Spleen (tissue), 11 donors: ENCODE measurements at regions not wholly inside any gene's neighbourhood (a gene's known extent, or its start where the extent isn't known, plus 50 kb on each side); places are given as distances from the start of the nearest gene placed in this dataset.

Experiments
- DNase-seq: peaks from one replicate; pipeline ENCODE4 v3.0.0-alpha.2; 2020
- H3K27ac ChIP-seq, 8 donors: fragments of 200-600 bp; sonication (generic) in 7 of 8; 1 replicate in 4 of 8; 2 replicates in 4 of 8; pipeline versions ENCODE4 v1.5.0 to v1.8.0; 2016 to 2021; ENCODE audit warnings: inconsistent platforms in 4 of 8, mild to moderate bottlenecking in 4 of 8, moderate library complexity in 1 of 8
- H3K27me3 ChIP-seq, 7 donors: fragments of 200-600 bp; sonication (generic) in 6 of 7; replicated peaks in 1 of 7; 1 replicate in 4 of 7; 2 replicates in 3 of 7; pipeline versions ENCODE4 v1.5.0 to v1.8.0; 2016 to 2021; ENCODE audit warnings: inconsistent platforms in 3 of 7, mild to moderate bottlenecking in 1 of 7
- H3K36me3 ChIP-seq, 6 donors: fragments of 200-600 bp; sonication (generic) in 5 of 6; 1 replicate in 4 of 6; 2 replicates in 2 of 6; pipeline versions ENCODE4 v1.5.0 to v1.8.0; 2016 to 2021; ENCODE audit warnings: inconsistent platforms in 2 of 6
- H3K4me1 ChIP-seq, 6 donors: fragments of 200-600 bp; sonication (generic) in 5 of 6; 1 replicate in 3 of 6; 2 replicates in 3 of 6; pipeline versions ENCODE4 v1.5.0 to v1.8.0; 2016 to 2021; ENCODE audit warnings: inconsistent platforms in 3 of 6
- H3K4me3 ChIP-seq, 8 donors: fragments of 200-600 bp; sonication (generic) in 7 of 8; 1 replicate in 4 of 8; 2 replicates in 4 of 8; pipeline versions ENCODE4 v1.5.0 to v1.8.0; 2016 to 2021; ENCODE audit warnings: inconsistent platforms in 4 of 8, mild to moderate bottlenecking in 4 of 8, moderate library complexity in 2 of 8
- H3K9me3 ChIP-seq, 8 donors: fragments of 200-600 bp; sonication (generic) in 7 of 8; 1 replicate in 4 of 8; 2 replicates in 4 of 8; pipeline versions ENCODE4 v1.5.0 to v1.8.0; 2016 to 2021; ENCODE audit warnings: inconsistent platforms in 4 of 8
- POLR2A ChIP-seq, 3 donors: fragments of 450-650 bp; IDR thresholded peaks; one replicate each; pipeline ENCODE4 v1.5.1; 2017; ENCODE audit warnings: antibody characterized with exemption in 3 of 3, mild to moderate bottlenecking in 1 of 3
- POLR2AphosphoS5 ChIP-seq, 3 donors: sonication (generic); formaldehyde crosslinking; IDR thresholded peaks; one replicate each; pipeline ENCODE4 v1.5.1; 2017; ENCODE audit warnings: antibody characterized with exemption in 3 of 3
- WGBS, 5 donors: extraction: QIAGEN DNeasy Blood & Tissue Kit in 3 of 5; methylation state at CpG; one replicate each; pipeline versions ENCODE4 v1.1.5 to v1.1.7; 2013 to 2018; 5-methylcytosine and 5-hydroxymethylcytosine counted together
- intact Hi-C: fragments of 100-400 bp; cut with DNase I; formaldehyde crosslinking; loops from one replicate; pipeline ENCODE4 v1.15.0; 2023; ENCODE audit warnings: low total_unique reads
- TF ChIP-seq, protein P1 (sequence below), 11 experiments: fragments of 200-600 bp in 7 of 11; fragments of 450-650 bp in 4 of 11; sonication (generic) in 4 of 11; IDR thresholded peaks in 8 of 11; conservative IDR thresholded peaks in 3 of 11; 1 replicate in 7 of 11; 2 replicates in 4 of 11; pipeline versions ENCODE4 v1.4.0 to v1.8.0; 2016 to 2021; ENCODE audit warnings: antibody characterized with exemption in 11 of 11, inconsistent platforms in 4 of 11, mild to moderate bottlenecking in 1 of 11
- donor health status: healthy with polysubstance abuse.
- donor health status: DM: no; HTN: no; CAD: no; lungs with moderate emphysema.
- donor health status: DM: no; HTN: no; CAD: no.
- donor health status: Bipolar disorder and iron deficiency.
- donor health status: healthy.
- donor health status: DM: no; HTN: no; CAD: no.
- donor health status: DM: yes; HTN: yes; CAD: no.

DNA sequence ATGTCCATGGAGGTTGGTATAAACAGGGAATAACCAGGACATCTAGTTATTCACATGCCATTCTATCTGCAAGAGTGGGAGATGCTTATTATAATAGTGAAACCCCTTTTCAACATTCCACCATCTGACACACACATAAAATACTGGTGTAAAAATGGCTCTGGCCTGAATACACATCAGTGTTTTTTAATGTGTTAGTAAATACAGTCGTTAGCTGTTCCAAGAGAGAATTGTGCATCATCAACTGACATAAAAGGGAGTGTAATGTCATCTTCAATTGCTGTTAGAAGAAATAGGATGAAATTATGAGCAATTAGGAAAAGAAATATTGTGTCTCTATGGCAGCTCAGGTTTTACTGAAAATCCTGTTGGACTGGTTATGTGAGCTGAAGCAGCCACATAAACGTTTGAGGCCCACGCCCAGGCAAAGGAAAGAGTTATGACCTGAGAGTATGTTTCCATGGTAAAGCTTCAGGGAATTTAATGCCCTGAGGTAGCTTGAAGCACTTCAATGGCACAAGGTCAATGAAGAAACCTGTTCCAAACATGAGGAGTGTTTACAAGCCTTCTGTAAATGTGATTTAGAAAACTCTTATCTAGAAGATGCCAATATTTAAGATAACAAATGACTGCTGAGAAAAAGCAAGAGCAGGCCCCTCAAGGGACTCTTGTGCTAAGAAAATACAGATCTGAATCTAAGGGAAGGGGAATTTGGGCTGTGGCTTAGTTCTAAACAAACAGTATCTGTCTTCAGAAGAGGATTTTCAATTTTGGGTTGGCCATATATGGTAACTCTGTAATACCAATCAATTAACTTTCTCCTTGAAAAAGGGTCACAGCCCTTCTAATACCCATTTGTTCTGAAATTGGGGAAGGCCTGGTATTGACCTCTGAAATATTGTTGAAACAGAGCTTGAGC lies 384.3 kb downstream of the SEC16B start:
- DNase-seq: no peak
- Histone ChIP-seq H3K27me3 (no peaks in the 10 kb centered on the region), H3K4me3 (no peak overlapping the region), H3K36me3 (no peaks in the 10 kb centered on the region), H3K27ac (no peak overlapping the region), H3K9me3 (no peaks in the 10 kb centered on the region), H3K4me1 (no peaks in the 10 kb centered on the region)
- WGBS, 5 donors: 65 to 70% (median 69%) methylated on average over 3 of the region's 3 CpGs
- intact Hi-C loops: no loop called here
- TF ChIP-seq POLR2AphosphoS5 (IDR thresholded peaks at IDR 0.05) (no peak), POLR2A (IDR thresholded peaks at IDR 0.05) (no peak)

DNA sequence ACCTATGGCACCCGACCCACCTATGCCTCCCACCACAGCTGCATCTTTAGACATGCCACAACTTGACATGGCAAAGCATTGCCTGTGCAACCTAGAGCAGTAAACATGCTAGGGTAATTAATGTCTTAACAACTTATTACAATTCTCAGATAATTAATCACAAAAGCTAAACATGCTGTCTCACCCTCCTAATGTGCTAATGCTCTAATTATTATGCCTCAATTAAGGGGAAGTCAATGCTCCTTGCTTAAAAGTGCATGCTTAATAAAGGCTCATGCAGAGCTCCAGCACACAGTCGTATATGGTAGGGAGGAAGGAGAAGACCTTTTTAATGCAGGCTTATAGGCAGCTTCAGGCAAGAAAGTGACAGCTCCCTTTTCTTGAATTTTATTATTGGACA lies 396.0 kb downstream of the SEC16B start:
- intact Hi-C loops: no loop called here
- Histone ChIP-seq H3K27ac (peak overlapping the region in 1 of 8 donors; percentile 57), H3K4me3 (no peak overlapping the region), H3K4me1 (no peaks in the 10 kb centered on the region), H3K9me3 (no peaks in the 10 kb centered on the region), H3K27me3 (no peaks in the 10 kb centered on the region), H3K36me3 (no peaks in the 10 kb centered on the region)
- TF ChIP-seq POLR2AphosphoS5 (IDR thresholded peaks at IDR 0.05) (no peak), POLR2A (IDR thresholded peaks at IDR 0.05) (no peak)
- TF ChIP-seq, protein P1, sequence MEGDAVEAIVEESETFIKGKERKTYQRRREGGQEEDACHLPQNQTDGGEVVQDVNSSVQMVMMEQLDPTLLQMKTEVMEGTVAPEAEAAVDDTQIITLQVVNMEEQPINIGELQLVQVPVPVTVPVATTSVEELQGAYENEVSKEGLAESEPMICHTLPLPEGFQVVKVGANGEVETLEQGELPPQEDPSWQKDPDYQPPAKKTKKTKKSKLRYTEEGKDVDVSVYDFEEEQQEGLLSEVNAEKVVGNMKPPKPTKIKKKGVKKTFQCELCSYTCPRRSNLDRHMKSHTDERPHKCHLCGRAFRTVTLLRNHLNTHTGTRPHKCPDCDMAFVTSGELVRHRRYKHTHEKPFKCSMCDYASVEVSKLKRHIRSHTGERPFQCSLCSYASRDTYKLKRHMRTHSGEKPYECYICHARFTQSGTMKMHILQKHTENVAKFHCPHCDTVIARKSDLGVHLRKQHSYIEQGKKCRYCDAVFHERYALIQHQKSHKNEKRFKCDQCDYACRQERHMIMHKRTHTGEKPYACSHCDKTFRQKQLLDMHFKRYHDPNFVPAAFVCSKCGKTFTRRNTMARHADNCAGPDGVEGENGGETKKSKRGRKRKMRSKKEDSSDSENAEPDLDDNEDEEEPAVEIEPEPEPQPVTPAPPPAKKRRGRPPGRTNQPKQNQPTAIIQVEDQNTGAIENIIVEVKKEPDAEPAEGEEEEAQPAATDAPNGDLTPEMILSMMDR (IDR thresholded peaks at IDR 0.05 in 8 of 11, conservative IDR thresholded peaks at IDR 0.05 in 3 of 11): no peak
- no peak for DNase-seq
- WGBS, 5 donors: 68 to 86% (median 76%) methylated on average over 2 of the region's 2 CpGs

DNA sequence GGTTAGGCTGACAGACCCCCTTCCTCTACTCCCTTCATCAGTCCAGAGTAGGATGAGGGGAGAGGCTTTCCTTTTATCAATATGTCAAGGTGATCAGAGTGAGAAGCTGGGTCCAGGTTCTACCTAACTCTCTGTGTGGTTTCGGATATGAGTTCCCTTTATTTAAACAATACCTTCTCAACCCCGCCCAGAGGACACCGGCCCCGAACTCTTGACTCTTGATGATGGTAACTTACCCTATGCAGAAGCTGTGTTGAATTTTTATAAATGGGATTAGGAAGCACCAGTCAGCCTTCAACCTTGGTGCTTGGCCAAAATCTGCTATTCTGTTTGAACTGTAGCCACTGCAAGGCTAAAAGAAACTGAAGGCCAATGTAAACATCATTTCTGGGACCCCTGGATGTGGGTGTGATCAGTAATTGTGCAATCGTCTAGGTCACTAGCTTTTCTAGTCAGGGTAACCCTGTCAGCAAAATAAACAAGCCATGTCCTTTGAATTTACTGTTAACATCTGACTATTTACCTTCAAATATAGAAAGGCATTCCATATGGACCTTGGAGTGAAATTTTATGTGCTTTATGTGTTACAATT lies 398.3 kb downstream of the SEC16B start:
- intact Hi-C loops: no loop called here
- DNase-seq: no peak
- WGBS, 5 donors: 56 to 72% (median 64%) methylated on average over 5 of the region's 5 CpGs

DNA sequence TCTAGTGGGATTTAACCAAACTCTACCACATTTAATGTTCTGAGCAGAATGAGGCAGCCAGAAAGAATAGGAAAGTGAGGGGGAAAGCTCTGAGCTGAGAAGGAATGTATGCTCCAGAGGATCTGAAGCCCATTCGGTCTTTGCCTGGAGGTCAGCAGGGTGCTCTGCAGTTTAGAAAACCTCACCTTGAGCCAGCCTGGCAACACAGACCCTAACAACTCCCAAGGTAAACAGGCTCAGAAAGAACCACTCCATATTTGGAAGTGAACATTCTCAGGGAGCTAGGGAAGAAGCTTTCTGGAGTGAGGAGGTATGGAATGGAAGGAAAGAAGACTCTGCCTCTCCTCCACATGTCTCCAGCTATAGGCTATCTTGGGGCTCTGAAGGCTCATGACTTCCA lies 398.8 kb downstream of the SEC16B start:
- peak overlapping the region in 3 of 8 donors; percentile 5 to 36 (median 9) for H3K27ac ChIP-seq
- H3K4me3 ChIP-seq: no peak overlapping the region
- no peak for TF ChIP-seq POLR2AphosphoS5 (IDR thresholded peaks at IDR 0.05)
- TF ChIP-seq POLR2A (IDR thresholded peaks at IDR 0.05): no peak
- TF ChIP-seq, protein P1 (IDR thresholded peaks at IDR 0.05 in 8 of 11, conservative IDR thresholded peaks at IDR 0.05 in 3 of 11): no peak
- no peaks in the 10 kb centered on the region for H3K27me3 ChIP-seq
- no peaks in the 10 kb centered on the region for H3K9me3 ChIP-seq
- WGBS, 5 donors: 20 to 70% (median 54%) methylated on average over 1 of the region's 1 CpG
- no peaks in the 10 kb centered on the region for H3K4me1 ChIP-seq
- H3K36me3 ChIP-seq: no peaks in the 10 kb centered on the region
- intact Hi-C loops: no loop called here
- no peak for DNase-seq

More for the DNA sequence above, 398.3 kb downstream of the SEC16B start:
- no peaks in the 10 kb centered on the region for H3K4me1 ChIP-seq
- H3K4me3 ChIP-seq: no peak overlapping the region
- peak overlapping the region in 4 of 8 donors; percentile 5 to 57 (median 22) for H3K27ac ChIP-seq
- no peaks in the 10 kb centered on the region for H3K9me3 ChIP-seq
- no peaks in the 10 kb centered on the region for H3K27me3 ChIP-seq
- H3K36me3 ChIP-seq: no peaks in the 10 kb centered on the region
- TF ChIP-seq, protein P1 (IDR thresholded peaks at IDR 0.05 in 8 of 11, conservative IDR thresholded peaks at IDR 0.05 in 3 of 11): no peak
- TF ChIP-seq POLR2AphosphoS5 (IDR thresholded peaks at IDR 0.05): peak in 1 of 3 donors; percentile 21
